HEK293 (cell line): ENCODE measurements at regions not wholly inside any gene's neighbourhood (a gene's known extent, or its start where the extent isn't known, plus 50 kb on each side); places are given as distances from the start of the nearest gene placed in this dataset.

Experiments
- CTCF ChIA-PET: fragments of 350-600 bp; formaldehyde crosslinking; extraction: SDS; loops from one replicate; lab custom pipeline; 2021; ENCODE audit warnings: antibody characterized with exemption; lab: Yijun Ruan, JAX
- POLR2A ChIA-PET: fragments of 300-600 bp; formaldehyde crosslinking; extraction: SDS; loops from one replicate; lab custom pipeline; 2020; ENCODE audit warnings: antibody characterized with exemption, inconsistent platforms; lab: Yijun Ruan, JAX
- H3K27ac ChIP-seq: fragments of 200-500 bp; sonication (Bioruptor generic); 2 replicates; pipeline ENCODE4 v1.5.1; 2014; ENCODE audit warnings: low read depth, low read length, control low read depth, inconsistent platforms; ENCODE audit errors: extremely low read depth
- H3K36me3 ChIP-seq, 2 experiments: fragments of 200-500 bp in 1 of 2; sonication (Bioruptor generic) in 1 of 2; 1 replicate in 1 of 2; 2 replicates in 1 of 2; pipeline ENCODE4 v1.5.1; 2014 to 2017; ENCODE audit warnings: inconsistent platforms in 2 of 2, low read length in 2 of 2; ENCODE audit not compliant: control insufficient read depth in 2 of 2, insufficient read depth in 1 of 2
- H3K4me1 ChIP-seq: fragments of 200-500 bp; sonication (Bioruptor generic); 2 replicates; pipeline ENCODE4 v1.5.1; 2014; ENCODE audit warnings: mild to moderate bottlenecking, low read length, inconsistent platforms; ENCODE audit not compliant: control insufficient read depth, insufficient read depth
- H3K4me3 ChIP-seq: 2 replicates; pipeline ENCODE4 v1.5.1; 2011; ENCODE audit warnings: low read depth, mild to moderate bottlenecking, control low read depth, low read length, moderate library complexity
- H3K9me3 ChIP-seq: fragments of 200-500 bp; sonication (Bioruptor generic); 2 replicates; pipeline ENCODE4 v1.5.1; 2014; ENCODE audit warnings: low read depth, low read length, inconsistent platforms; ENCODE audit not compliant: control insufficient read depth, insufficient read depth
- BCL11A ChIP-seq: fragments of 450-650 bp; formaldehyde crosslinking; IDR thresholded peaks from 2 replicates; pipeline ENCODE4 v1.5.1; 2016; ENCODE audit warnings: low read depth, missing biosample characterization, missing genetic modification characterization
- BCL11B ChIP-seq: fragments of 450-650 bp; formaldehyde crosslinking; IDR thresholded peaks from 2 replicates; pipeline ENCODE4 v1.5.1; 2016; ENCODE audit warnings: low read depth, missing biosample characterization, missing genetic modification characterization
- GFI1B ChIP-seq: fragments of 450-650 bp; formaldehyde crosslinking; IDR thresholded peaks from 2 replicates; pipeline ENCODE4 v1.5.1; 2016; ENCODE audit warnings: missing biosample characterization, missing genetic modification characterization
- KLF8 ChIP-seq: fragments of 450-650 bp; formaldehyde crosslinking; IDR thresholded peaks from 2 replicates; pipeline ENCODE4 v1.5.1; 2016; ENCODE audit warnings: missing biosample characterization, missing genetic modification characterization
- MEIS1 ChIP-seq: sonication (generic); formaldehyde crosslinking; IDR thresholded peaks from 2 replicates; pipeline ENCODE4 v1.8.1; 2022; ENCODE audit warnings: missing genetic modification reagents, mild to moderate bottlenecking, borderline replicate concordance
- PRDM1 ChIP-seq: fragments of 450-650 bp; formaldehyde crosslinking; IDR thresholded peaks from 2 replicates; pipeline ENCODE4; 2016; ENCODE audit warnings: missing biosample characterization, missing genetic modification characterization
- REPIN1 ChIP-seq: fragments of 450-650 bp; formaldehyde crosslinking; IDR thresholded peaks from 2 replicates; pipeline ENCODE4 v1.5.1; 2017; ENCODE audit warnings: missing biosample characterization, missing genetic modification characterization, low read depth
- ZEB2 ChIP-seq: fragments of 450-650 bp; formaldehyde crosslinking; IDR thresholded peaks from 2 replicates; pipeline ENCODE4 v1.5.1; 2016; ENCODE audit warnings: missing biosample characterization, missing genetic modification characterization
- ZNF10 ChIP-seq: fragments of 450-650 bp; formaldehyde crosslinking; IDR thresholded peaks from 2 replicates; pipeline ENCODE4 v1.5.1; 2017; ENCODE audit warnings: missing biosample characterization, missing genetic modification characterization
- ZNF114 ChIP-seq: fragments of 450-650 bp; formaldehyde crosslinking; IDR thresholded peaks from 2 replicates; pipeline ENCODE4 v1.5.0; 2017; ENCODE audit warnings: missing biosample characterization, missing genetic modification characterization
- ZNF223 ChIP-seq: fragments of 450-650 bp; formaldehyde crosslinking; IDR thresholded peaks from 2 replicates; pipeline ENCODE4 v1.5.1; 2016; ENCODE audit warnings: missing biosample characterization, missing genetic modification characterization
- ZNF23 ChIP-seq: fragments of 450-650 bp; formaldehyde crosslinking; IDR thresholded peaks from 2 replicates; pipeline ENCODE4 v1.5.1; 2016; ENCODE audit warnings: missing biosample characterization, missing genetic modification characterization, borderline replicate concordance
- ZNF274 ChIP-seq, 2 experiments: fragments of 200-500 bp in 1 of 2; fragments of 450-650 bp in 1 of 2; sonication (Bioruptor generic) in 1 of 2; formaldehyde crosslinking in 1 of 2; IDR thresholded peaks; 2 replicates each; pipeline versions ENCODE4 v1.5.1 to v1.6.1; 2014 to 2016; ENCODE audit warnings: borderline replicate concordance in 1 of 2, inconsistent platforms in 1 of 2, low read length in 1 of 2, missing biosample characterization in 1 of 2, missing genetic modification characterization in 1 of 2
- ZNF426 ChIP-seq: fragments of 450-650 bp; formaldehyde crosslinking; IDR thresholded peaks from 2 replicates; pipeline ENCODE4 v1.5.1; 2017; ENCODE audit warnings: missing biosample characterization, missing genetic modification characterization, mild to moderate bottlenecking, inconsistent platforms, moderate library complexity
- ZNF433 ChIP-seq: fragments of 450-650 bp; formaldehyde crosslinking; IDR thresholded peaks from 2 replicates; pipeline ENCODE4 v1.5.1; 2016; ENCODE audit warnings: missing biosample characterization, missing genetic modification characterization, low read depth
- ZNF530 ChIP-seq: fragments of 450-650 bp; formaldehyde crosslinking; IDR thresholded peaks from 2 replicates; pipeline ENCODE4 v1.5.1; 2016; ENCODE audit warnings: low read depth, missing biosample characterization, missing genetic modification characterization
- ZNF600 ChIP-seq: fragments of 450-650 bp; formaldehyde crosslinking; IDR thresholded peaks from 2 replicates; pipeline ENCODE4 v1.5.1; 2016; ENCODE audit warnings: missing biosample characterization, missing genetic modification characterization
- ZNF747 ChIP-seq: fragments of 450-650 bp; formaldehyde crosslinking; IDR thresholded peaks from 2 replicates; pipeline ENCODE4 v1.5.1; 2016; ENCODE audit warnings: missing biosample characterization, missing genetic modification characterization
- ZNF776 ChIP-seq: fragments of 450-650 bp; formaldehyde crosslinking; IDR thresholded peaks from 2 replicates; pipeline ENCODE4 v1.5.0; 2017; ENCODE audit warnings: missing biosample characterization, missing genetic modification characterization, borderline replicate concordance
- ZXDB ChIP-seq: fragments of 450-650 bp; formaldehyde crosslinking; IDR thresholded peaks from 2 replicates; pipeline ENCODE4 v1.5.1; 2016; ENCODE audit warnings: missing biosample characterization, missing genetic modification characterization
- TF ChIP-seq, protein P1 (sequence below): fragments of 450-650 bp; formaldehyde crosslinking; IDR thresholded peaks from 2 replicates; pipeline ENCODE4 v1.5.1; 2016; ENCODE audit warnings: missing biosample characterization, missing genetic modification characterization
- TF ChIP-seq, protein P2 (sequence below): sonication (generic); formaldehyde crosslinking; IDR thresholded peaks from 2 replicates; pipeline ENCODE4 v1.8.1; 2022; ENCODE audit warnings: mild to moderate bottlenecking, moderate library complexity, missing genetic modification reagents
- TF ChIP-seq, protein P3 (sequence below): fragments of 450-650 bp; formaldehyde crosslinking; IDR thresholded peaks from 2 replicates; pipeline ENCODE4 v1.5.1; 2017; ENCODE audit warnings: missing biosample characterization, missing genetic modification characterization

DNA sequence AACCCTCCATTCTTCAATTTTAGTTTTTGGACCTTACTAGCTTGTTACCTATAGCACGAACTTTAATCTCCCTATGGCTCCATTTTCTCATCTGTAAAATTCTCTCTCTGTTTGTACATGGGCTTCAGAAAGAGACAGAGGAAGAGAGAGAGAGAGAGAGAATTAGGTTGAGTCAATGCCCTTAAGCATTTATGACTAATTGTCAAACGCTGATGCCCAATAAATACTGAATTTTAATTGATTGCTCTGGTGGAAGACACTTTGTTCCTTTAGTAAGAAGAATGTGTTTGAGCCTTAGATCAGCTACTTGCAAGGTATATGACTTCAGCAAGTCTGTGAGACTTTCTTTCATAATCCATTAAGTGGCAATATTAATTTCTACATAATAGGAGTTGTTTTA lies 743.1 kb upstream of the ADGRL4 start (continued):
- TF ChIP-seq, protein P1, sequence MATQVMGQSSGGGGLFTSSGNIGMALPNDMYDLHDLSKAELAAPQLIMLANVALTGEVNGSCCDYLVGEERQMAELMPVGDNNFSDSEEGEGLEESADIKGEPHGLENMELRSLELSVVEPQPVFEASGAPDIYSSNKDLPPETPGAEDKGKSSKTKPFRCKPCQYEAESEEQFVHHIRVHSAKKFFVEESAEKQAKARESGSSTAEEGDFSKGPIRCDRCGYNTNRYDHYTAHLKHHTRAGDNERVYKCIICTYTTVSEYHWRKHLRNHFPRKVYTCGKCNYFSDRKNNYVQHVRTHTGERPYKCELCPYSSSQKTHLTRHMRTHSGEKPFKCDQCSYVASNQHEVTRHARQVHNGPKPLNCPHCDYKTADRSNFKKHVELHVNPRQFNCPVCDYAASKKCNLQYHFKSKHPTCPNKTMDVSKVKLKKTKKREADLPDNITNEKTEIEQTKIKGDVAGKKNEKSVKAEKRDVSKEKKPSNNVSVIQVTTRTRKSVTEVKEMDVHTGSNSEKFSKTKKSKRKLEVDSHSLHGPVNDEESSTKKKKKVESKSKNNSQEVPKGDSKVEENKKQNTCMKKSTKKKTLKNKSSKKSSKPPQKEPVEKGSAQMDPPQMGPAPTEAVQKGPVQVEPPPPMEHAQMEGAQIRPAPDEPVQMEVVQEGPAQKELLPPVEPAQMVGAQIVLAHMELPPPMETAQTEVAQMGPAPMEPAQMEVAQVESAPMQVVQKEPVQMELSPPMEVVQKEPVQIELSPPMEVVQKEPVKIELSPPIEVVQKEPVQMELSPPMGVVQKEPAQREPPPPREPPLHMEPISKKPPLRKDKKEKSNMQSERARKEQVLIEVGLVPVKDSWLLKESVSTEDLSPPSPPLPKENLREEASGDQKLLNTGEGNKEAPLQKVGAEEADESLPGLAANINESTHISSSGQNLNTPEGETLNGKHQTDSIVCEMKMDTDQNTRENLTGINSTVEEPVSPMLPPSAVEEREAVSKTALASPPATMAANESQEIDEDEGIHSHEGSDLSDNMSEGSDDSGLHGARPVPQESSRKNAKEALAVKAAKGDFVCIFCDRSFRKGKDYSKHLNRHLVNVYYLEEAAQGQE (tag by site-specific recombination), result no peak
- TF ChIP-seq ZNF114 (tag by site-specific recombination) (no peak), ZNF223 (no peak), REPIN1 (tag by site-specific recombination) (no peak), PRDM1 (tag by site-specific recombination) (no peak)
- TF ChIP-seq, all 188 proteins: peak for 0

DNA sequence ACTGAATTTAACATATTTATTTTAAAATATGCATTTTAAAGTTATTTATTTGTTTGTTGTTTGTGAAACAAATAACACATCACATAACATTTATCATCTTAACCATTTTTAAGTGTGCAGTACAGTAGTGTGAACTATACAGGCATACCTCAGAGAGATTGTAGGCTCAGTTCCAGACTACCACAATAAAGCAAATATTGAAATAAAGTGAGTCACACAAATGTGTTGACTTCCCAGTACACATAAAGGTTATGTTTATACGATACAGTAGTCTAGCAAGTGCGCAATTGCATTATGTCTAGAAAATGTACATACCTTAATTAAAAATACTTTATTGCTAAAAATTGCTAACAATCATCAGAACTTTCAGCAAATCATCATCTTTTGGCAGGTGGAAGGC lies 739.4 kb upstream of the ADGRL4 start:
- TF ChIP-seq MEIS1 (CRISPR knock-in tag) (no peak), GFI1B (no peak), ZXDB (no peak)
- TF ChIP-seq, all 188 proteins: peak for 0
- Histone ChIP-seq H3K9me3 (no peaks in the 10 kb centered on the region), H3K4me1 (no peaks in the 10 kb centered on the region), H3K4me3 (no peak overlapping the region), H3K27ac (no peak overlapping the region), H3K36me3 (no peaks in the 10 kb centered on the region)
- POLR2A ChIA-PET, result no interaction called here
- CTCF ChIA-PET, result no interaction called here

DNA sequence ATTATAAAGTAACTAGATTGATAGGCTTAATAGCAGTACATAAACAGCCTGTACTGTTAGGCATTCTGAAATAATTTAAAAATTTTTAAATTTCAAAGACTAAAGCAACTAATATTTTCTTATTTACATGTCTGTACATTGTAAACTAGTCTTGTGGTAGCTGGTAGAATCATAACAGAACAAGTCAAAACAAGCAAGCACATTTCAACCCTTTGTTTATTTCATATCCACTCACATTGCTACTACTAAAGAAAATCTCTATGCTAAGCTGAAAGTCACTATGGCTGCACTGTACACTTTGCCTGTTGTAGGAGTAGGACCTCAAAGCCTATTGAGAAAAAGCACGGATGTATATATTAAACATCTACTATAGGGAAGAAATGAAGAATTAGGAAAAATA lies 738.2 kb upstream of the ADGRL4 start:
- TF ChIP-seq, protein P2, sequence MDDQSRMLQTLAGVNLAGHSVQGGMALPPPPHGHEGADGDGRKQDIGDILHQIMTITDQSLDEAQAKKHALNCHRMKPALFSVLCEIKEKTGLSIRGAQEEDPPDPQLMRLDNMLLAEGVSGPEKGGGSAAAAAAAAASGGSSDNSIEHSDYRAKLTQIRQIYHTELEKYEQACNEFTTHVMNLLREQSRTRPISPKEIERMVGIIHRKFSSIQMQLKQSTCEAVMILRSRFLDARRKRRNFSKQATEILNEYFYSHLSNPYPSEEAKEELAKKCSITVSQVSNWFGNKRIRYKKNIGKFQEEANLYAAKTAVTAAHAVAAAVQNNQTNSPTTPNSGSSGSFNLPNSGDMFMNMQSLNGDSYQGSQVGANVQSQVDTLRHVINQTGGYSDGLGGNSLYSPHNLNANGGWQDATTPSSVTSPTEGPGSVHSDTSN (CRISPR knock-in tag), result no peak
- TF ChIP-seq ZNF10 (no peak), ZNF426 (tag by site-specific recombination) (no peak), ZNF600 (no peak), ZNF433 (tag by site-specific recombination) (no peak), MEIS1 (CRISPR knock-in tag) (no peak), BCL11B (tag by site-specific recombination) (no peak), ZNF747 (tag by site-specific recombination) (no peak), ZNF274 (IDR thresholded peaks at IDR 0.05; ENCODE audit: low read length) (no peak), ZNF274 (tag by site-specific recombination; IDR thresholded peaks at IDR 0.05; ENCODE audit: borderline replicate concordance) (no peak), ZNF23 (tag by site-specific recombination) (no peak), KLF8 (no peak), ZNF776 (tag by site-specific recombination) (no peak), ZEB2 (tag by site-specific recombination) (no peak), BCL11A (tag by site-specific recombination) (no peak), ZNF114 (tag by site-specific recombination) (no peak), ZNF530 (tag by site-specific recombination) (no peak)
- TF ChIP-seq, protein P3, sequence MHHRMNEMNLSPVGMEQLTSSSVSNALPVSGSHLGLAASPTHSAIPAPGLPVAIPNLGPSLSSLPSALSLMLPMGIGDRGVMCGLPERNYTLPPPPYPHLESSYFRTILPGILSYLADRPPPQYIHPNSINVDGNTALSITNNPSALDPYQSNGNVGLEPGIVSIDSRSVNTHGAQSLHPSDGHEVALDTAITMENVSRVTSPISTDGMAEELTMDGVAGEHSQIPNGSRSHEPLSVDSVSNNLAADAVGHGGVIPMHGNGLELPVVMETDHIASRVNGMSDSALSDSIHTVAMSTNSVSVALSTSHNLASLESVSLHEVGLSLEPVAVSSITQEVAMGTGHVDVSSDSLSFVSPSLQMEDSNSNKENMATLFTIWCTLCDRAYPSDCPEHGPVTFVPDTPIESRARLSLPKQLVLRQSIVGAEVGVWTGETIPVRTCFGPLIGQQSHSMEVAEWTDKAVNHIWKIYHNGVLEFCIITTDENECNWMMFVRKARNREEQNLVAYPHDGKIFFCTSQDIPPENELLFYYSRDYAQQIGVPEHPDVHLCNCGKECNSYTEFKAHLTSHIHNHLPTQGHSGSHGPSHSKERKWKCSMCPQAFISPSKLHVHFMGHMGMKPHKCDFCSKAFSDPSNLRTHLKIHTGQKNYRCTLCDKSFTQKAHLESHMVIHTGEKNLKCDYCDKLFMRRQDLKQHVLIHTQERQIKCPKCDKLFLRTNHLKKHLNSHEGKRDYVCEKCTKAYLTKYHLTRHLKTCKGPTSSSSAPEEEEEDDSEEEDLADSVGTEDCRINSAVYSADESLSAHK (tag by site-specific recombination), result no peak
- TF ChIP-seq, all 188 proteins: peak for 0
- no peak overlapping the region for H3K27ac ChIP-seq
- no peaks in the 10 kb centered on the region for H3K4me1 ChIP-seq
- CTCF ChIA-PET, result no interaction called here
- H3K9me3 ChIP-seq, result no peaks in the 10 kb centered on the region
- no peaks in the 10 kb centered on the region for H3K36me3 ChIP-seq
- no peak overlapping the region for H3K4me3 ChIP-seq
- POLR2A ChIA-PET, result no interaction called here
